ENCODE measurements at regions not wholly inside any gene's neighbourhood (a gene's known extent, or its start where the extent isn't known, plus 50 kb on each side); places are given as distances from the start of the nearest gene placed in this dataset.

- no peak for DNase-seq
Measured at GRCh38 chr4:66923081-66923865, 622.0 kb downstream of the CENPC start.

GRCh38 chr4:66921433-66921832 lies 623.9 kb downstream of the CENPC start:
- no peak for DNase-seq

GRCh38 chr4:66920514-66920913 lies 624.8 kb downstream of the CENPC start:
- no peak for DNase-seq

GRCh38 chr4:66911880-66912279 lies 633.4 kb downstream of the CENPC start:
- no peak for DNase-seq

GRCh38 chr4:66906314-66906713 lies 639.0 kb downstream of the CENPC start:
- DNase-seq, result no peak

- no peak for DNase-seq
Measured at GRCh38 chr4:66899422-66900065, 645.8 kb downstream of the CENPC start.

DNA sequence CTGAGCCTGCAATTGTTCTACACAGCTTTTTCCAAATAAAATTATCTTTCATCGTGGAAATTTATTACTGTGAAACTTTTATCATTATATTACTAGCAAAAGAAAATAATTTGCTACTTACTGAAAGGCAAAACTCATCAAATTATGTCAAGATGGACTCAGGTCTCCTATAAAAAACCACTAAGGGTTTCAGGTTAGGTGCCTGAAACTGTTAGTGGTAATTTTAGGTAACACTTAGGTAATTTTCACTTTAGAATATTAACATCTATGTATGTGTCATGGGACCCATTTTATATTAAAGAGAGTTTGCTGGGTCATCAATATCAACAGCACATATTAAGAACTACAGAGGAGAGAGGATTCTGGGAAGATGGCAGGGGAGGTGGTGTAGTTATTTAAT lies 651.5 kb downstream of the CENPC start:
- no peak for DNase-seq

- DNase-seq, result no peak
Measured at GRCh38 chr4:66887061-66887460, 658.2 kb downstream of the CENPC start.

DNA sequence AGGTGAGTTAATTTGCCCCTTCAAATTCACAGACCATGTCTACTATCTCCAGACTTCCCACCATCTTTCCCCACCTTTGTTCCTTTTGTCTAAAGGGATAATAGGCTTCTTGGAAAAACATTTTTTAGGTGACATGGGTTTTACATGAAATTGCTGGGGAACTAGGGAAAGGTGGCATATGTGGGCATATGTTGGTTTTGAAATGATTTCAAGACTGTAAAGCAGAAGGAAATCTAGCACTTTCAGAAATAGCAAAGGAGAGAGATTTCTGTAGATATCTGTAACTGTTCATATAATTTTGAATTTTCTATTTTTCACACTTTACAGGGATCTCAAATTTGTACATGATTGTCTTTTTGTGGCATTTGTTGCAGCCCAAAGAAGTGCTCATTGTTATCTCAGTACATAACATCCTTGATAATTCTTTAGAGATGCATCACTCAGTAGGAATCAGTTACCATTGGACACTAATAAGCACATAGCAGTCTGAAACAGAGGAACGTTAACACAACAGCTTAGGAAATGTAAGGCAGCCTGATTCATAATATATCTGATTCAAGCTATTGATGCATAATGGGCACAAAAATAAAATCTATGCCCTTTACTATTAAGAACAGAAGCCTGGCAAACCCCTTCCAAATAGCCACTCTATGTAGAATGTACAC lies 659.7 kb downstream of the CENPC start:
- no peak for DNase-seq

DNA sequence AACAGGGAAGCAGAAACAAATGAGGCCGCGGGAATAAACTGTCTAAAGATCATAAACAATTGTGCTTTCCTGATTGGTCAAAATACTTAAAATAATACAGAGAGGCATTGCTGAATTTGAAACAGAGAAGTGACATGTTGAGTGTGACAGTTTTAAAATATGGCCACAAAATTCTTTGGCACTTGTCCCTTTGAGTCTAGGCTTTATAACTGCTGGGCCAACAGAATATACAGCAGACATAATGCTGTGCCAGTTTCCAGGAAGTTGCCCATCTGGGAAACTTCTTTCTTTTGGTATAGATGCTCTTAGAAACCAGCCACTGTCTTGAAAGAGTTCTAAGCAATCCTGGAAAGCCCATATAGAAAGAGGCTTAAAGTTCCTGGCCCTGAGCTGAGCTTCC lies 668.4 kb downstream of the CENPC start:
- no peak for DNase-seq

DNA sequence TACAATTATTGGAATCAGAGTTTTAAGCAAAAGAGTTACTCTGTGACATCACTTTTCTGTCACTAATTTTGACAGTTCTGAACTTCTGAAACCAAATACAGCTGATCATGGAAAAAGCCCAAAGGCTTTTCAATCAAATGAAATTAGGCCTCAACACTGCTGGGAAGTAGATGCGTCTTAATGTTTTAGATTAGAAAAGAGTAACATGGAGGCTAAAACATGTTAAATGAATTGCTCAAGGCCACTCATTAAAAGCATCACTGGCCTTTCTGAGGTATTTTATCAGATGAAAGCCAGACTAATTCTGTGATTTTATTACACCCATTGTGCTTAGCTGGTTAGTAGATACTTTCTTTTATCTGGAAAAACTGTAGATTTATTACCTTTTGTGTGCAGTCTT lies 672.6 kb downstream of the CENPC start:
- no peak for DNase-seq

DNA sequence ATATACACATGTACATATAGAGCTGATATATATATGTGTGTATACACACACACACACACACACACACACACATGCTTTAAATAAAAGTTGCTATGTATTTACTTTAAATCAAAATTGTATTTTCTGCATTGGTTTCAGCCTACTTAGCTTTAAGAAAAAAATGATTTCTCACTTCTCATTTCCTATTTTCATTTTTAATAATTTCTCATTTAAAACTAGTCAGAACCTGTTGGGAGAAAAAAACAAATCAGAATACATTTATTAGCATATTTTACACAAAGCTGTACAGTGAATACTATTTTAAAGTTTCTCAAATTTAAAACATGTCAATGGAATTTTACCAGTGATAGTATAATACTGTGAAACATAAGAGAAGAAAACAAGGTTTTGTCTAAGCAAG lies 681.8 kb downstream of the CENPC start:
- no peak for DNase-seq

DNA sequence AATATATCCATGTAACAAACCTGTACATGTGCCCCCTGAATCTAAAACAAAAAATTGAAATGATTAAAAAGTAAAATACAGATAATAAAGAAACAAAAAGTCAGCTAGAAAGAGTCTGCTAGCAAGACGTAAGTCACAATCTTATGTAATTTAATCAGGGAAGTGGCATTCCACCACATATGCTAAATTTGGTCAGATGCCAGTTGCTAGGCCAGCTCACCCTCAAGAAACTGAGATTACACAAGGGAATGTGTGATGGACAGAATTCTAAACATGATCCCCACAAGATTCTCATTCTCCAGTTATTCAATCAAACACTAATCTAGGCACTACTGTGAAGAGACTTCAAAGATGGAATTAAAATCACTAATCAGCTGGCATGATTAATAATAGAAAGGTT lies 689.3 kb downstream of the CENPC start:
- no peak for DNase-seq

GRCh38 chr4:66853845-66854244 lies 691.5 kb downstream of the CENPC start:
- no peak for DNase-seq

- DNase-seq, result no peak
Measured at GRCh38 chr4:66852843-66853242, 692.5 kb downstream of the CENPC start.

DNA sequence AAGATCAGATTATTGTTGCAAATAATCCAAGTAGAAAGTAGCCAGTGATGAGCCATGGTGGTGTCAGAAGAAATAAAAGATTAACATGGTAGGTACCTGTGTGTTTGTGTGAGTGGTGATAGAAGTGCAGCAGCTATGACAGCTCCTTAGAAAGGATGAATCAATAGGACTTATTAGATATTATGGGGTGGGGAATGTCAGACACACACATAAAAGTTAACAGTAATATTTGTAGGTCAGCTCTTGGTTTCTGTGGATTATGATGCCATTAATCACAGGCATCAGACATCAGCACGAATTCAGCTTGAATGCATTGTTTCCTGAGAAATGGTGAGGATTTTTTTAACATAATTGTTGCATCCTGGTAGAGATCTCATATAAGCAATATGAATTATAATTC lies 695.7 kb downstream of the CENPC start:
- DNase-seq, result no peak

DNA sequence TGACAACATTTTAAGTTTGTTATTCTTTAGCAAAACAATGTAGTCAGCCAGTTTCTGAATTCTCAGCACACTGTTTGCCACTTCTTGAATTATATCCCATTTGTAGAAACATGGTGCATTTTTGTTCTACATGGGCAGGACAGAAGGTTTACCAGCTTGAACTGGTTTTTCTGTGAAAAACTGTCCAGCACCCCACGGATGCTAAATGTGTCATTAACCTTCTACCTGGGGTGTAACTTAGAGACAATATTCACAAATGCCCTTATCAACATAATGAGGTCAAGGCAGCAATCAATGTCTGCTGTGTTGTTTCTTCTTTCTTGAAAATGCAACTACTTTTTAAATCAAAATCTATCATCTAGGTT lies 702.6 kb downstream of the CENPC start:
- DNase-seq, result no peak

DNA sequence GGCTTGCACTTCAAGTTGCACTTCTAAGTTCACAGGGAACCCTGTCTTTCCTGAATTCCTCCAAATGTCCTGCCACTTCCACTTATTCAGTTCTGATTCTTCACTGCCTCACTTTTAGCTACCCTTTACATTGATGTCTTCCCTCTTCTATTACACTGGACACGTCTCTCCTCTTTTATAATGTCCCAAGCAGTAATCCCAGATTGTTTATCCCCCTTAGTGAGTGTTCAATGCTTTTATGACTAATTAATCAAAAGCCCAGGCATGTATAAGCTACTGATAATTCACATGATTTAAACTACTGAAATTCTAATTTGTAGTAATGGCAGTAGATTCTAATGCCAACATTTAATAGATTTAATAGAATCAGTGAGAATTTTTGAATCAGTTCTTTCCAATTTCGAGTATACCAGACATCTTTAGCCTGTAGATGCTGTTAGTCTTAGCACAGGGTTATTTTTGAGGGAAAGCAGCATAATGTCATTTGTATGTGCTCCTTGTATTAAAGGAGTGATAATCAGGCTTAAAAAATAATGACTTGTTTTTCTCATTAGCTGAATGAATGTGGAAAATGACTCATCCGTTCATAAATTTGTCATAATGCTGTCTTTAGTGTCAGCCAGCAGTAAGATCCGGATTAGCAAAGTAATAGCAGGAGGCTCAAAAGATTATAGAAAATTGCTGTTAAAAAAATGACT lies 703.1 kb downstream of the CENPC start:
- no peak for DNase-seq

DNA sequence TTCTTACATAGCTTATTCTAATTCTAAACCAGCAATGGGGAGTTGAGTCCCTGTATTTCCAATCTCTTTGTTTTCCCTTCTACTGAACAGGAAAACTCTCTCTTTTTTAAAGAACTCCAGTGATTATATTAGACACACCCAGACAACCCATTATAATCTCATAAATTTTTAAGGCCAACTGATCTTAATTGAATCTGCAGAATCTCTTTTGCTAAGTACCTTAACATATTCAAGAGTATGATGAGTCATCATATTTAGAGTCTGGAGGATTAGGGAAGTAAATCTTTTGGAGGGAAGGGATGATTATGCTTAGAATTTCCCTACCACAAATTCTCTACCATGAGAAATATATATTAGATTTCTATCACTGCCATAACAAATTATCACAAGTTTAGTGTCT lies 705.1 kb downstream of the CENPC start:
- no peak for DNase-seq

GRCh38 chr4:66837279-66837922 lies 707.9 kb downstream of the CENPC start:
- DNase-seq, result no peak

DNA sequence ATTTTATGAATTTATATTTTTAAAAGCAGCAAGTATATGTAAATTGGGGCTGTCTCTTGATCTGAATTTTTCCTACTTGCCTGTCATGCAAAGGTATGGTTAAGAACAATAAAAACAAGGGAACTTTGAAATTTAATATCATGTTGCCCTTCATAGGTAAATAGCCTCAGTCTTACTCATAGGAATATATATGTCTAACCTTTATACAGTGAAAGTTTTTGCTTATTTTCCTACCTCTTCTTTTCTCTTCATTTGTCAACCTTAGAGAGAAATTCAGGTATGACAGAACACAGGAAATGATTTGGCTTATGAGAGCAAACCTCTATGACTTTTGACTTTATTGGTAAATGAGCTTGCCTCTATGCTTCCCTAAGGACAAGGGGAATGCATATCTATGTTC lies 716.0 kb downstream of the CENPC start:
- no peak for DNase-seq

DNA sequence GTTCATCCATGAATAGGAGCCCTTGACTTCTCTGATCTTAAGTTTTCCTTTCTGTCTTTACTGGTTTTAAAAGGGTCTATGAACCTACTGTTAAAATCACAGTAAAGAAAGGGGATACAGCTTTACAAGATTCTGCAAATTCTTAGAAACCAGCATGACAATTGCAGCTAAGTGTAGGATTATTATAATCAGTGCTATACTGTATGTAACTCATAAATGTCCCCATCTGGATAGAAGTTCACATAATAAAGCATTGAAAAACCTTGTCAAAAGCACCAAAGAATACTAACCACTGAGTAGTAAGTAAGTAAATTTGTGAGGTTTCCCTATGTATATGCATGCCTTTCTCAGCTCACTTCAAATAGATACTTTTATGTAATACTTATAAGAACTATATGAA lies 724.6 kb downstream of the CENPC start:
- no peak for DNase-seq

DNA sequence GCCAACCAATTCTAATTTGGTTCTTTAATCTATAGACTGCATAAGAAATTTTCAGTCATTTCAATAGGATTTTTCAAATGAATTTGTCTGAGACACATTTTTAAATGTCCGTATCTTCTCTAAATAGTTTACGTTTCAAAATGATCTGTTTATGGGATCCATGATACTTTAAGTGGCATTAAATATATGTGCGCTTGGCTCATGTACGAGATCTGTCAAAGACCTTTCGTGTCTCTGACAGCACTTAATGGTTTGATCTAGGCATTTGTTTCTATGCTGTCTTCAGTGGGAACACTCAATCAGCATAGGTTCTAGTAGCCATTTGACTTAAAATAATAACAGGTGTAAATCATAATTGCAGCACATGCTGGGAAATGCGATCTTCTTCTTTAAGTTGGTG lies 731.0 kb downstream of the CENPC start:
- no peak for DNase-seq
